ENCODE measurements at regions not wholly inside any gene's neighbourhood (a gene's known extent, or its start where the extent isn't known, plus 50 kb on each side); places are given as distances from the start of the nearest gene placed in this dataset.

DNA sequence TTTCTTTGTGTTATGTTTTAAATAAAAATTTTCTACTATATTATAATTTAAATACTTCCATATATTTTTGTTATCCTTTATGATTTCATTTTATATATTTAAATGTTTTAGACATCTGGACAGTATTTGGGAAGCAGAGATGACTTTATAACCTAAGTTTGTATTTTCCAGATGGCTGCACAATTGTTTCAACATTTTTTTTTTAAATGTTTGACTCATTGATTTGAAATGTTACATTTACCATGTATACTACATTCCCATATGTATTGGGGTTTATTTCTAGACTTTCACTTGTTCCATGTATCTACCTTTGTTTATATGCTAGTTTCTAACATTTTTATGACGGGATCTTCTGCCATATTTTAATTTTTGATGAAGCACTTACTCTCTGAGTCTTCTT, 766.5 kb downstream of the METTL15 start:
- H3K27me3 ChIP-seq (ENCODE audit: insufficient read depth), result no peaks in the 10 kb centered on the region
- H3K27ac ChIP-seq (ENCODE audit: low read depth in 2 of 2, low read length in 1 of 2), result no peak overlapping the region
- CTCF ChIA-PET, result no interaction called here

GRCh38 chr11:28871090-28871489, 762.9 kb downstream of the METTL15 start:
- H2AFZ ChIP-seq (ENCODE audit: low read depth), result no peak overlapping the region
- H3K79me2 ChIP-seq (ENCODE audit: insufficient read depth), result no peaks in the 10 kb centered on the region
- H3K4me3 ChIP-seq (ENCODE audit: low read depth in 2 of 2, low read length in 1 of 2), result no peak overlapping the region
- POLR2A ChIA-PET, result no interaction called here
- 60% methylated on average over 1 of the region's 1 CpG for WGBS (ENCODE audit: low lambda C conversion rate)
- H3K9me3 ChIP-seq, result no peaks in the 10 kb centered on the region
- H3K4me1 ChIP-seq (ENCODE audit: control insufficient read depth in 1 of 2, insufficient read depth in 2 of 2, low read depth in 1 of 2, low read length in 1 of 2), result peaks cover 0 to 7% of the 10 kb centered on the region in 2 experiments; a peak in 1 of 4 replicates
- no peaks in the 10 kb centered on the region for H3F3A ChIP-seq (replicated peaks; ENCODE audit: insufficient read depth)
- no peaks in the 10 kb centered on the region for H3K9me2 ChIP-seq
- H3K36me3 ChIP-seq (replicated peaks in 1 of 2; ENCODE audit: control insufficient read depth in 1 of 2, insufficient read depth in 2 of 2, low read length in 1 of 2), result no peaks in the 10 kb centered on the region
- no peak overlapping the region for H3K27ac ChIP-seq (ENCODE audit: low read depth in 2 of 2, low read length in 1 of 2)
- H3K4me2 ChIP-seq, result no peak overlapping the region
- DNase-seq, result no peak
- CTCF ChIA-PET, result no interaction called here
- H3K27me3 ChIP-seq (ENCODE audit: insufficient read depth), result no peaks in the 10 kb centered on the region
- no peaks in the 10 kb centered on the region for H4K20me1 ChIP-seq (ENCODE audit: insufficient read depth)
- H3K9ac ChIP-seq, result no peak overlapping the region
- TF ChIP-seq MXI1 (IDR thresholded peaks at IDR 0.05; ENCODE audit: low read depth, low read length) (no peak), GATA2 (CRISPR knock-in tag; IDR thresholded peaks at IDR 0.05) (no peak), TCF12 (IDR thresholded peaks at IDR 0.05) (no peak), SIN3A (IDR thresholded peaks at IDR 0.05; ENCODE audit: borderline replicate concordance, low read depth, low read length) (no peak), REST (IDR thresholded peaks at IDR 0.05; ENCODE audit: low read depth, low read length) (no peak), EZH2phosphoT487 (IDR thresholded peaks at IDR 0.05; ENCODE audit: borderline replicate concordance, low read depth) (no peak), TAF1 (IDR thresholded peaks at IDR 0.05; ENCODE audit: borderline replicate concordance, low read depth, low read length) (no peak), NFIC (IDR thresholded peaks at IDR 0.05; ENCODE audit: borderline replicate concordance) (no peak), FOXJ3 (CRISPR knock-in tag; IDR thresholded peaks at IDR 0.05) (no peak), RCOR1 (IDR thresholded peaks at IDR 0.05; ENCODE audit: low read length) (no peak), CHD2 (IDR thresholded peaks at IDR 0.05; ENCODE audit: low read length, partially characterized antibody) (no peak), RFX5 (IDR thresholded peaks at IDR 0.05; ENCODE audit: low read length) (no peak)
- TF ChIP-seq, protein P1, sequence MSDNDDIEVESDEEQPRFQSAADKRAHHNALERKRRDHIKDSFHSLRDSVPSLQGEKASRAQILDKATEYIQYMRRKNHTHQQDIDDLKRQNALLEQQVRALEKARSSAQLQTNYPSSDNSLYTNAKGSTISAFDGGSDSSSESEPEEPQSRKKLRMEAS (IDR thresholded peaks at IDR 0.05; ENCODE audit: low read depth), result no peak

More for the DNA sequence above, 766.5 kb downstream of the METTL15 start:
- Histone ChIP-seq H4K20me1 (ENCODE audit: insufficient read depth) (no peaks in the 10 kb centered on the region), H3K4me1 (ENCODE audit: control insufficient read depth in 1 of 2, insufficient read depth in 2 of 2, low read depth in 1 of 2, low read length in 1 of 2) (peaks cover 0 to 8% of the 10 kb centered on the region in 2 experiments; a peak in 1 of 4 replicates), H3K9me2 (no peaks in the 10 kb centered on the region), H3K4me2 (no peak overlapping the region), H3F3A (replicated peaks; ENCODE audit: insufficient read depth) (no peaks in the 10 kb centered on the region), H3K9me3 (no peaks in the 10 kb centered on the region), H3K4me3 (ENCODE audit: low read depth in 2 of 2, low read length in 1 of 2) (no peak overlapping the region), H3K36me3 (replicated peaks in 1 of 2; ENCODE audit: control insufficient read depth in 1 of 2, insufficient read depth in 2 of 2, low read length in 1 of 2) (no peaks in the 10 kb centered on the region), H3K79me2 (ENCODE audit: insufficient read depth) (no peaks in the 10 kb centered on the region), H2AFZ (ENCODE audit: low read depth) (no peak overlapping the region), H3K9ac (no peak overlapping the region)
- TF ChIP-seq, protein P2, sequence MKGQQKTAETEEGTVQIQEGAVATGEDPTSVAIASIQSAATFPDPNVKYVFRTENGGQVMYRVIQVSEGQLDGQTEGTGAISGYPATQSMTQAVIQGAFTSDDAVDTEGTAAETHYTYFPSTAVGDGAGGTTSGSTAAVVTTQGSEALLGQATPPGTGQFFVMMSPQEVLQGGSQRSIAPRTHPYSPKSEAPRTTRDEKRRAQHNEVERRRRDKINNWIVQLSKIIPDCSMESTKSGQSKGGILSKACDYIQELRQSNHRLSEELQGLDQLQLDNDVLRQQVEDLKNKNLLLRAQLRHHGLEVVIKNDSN (IDR thresholded peaks at IDR 0.05; ENCODE audit: borderline replicate concordance, low read depth), result no peak
- TF ChIP-seq, protein P3, sequence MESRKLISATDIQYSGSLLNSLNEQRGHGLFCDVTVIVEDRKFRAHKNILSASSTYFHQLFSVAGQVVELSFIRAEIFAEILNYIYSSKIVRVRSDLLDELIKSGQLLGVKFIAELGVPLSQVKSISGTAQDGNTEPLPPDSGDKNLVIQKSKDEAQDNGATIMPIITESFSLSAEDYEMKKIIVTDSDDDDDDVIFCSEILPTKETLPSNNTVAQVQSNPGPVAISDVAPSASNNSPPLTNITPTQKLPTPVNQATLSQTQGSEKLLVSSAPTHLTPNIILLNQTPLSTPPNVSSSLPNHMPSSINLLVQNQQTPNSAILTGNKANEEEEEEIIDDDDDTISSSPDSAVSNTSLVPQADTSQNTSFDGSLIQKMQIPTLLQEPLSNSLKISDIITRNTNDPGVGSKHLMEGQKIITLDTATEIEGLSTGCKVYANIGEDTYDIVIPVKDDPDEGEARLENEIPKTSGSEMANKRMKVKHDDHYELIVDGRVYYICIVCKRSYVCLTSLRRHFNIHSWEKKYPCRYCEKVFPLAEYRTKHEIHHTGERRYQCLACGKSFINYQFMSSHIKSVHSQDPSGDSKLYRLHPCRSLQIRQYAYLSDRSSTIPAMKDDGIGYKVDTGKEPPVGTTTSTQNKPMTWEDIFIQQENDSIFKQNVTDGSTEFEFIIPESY (IDR thresholded peaks at IDR 0.05; ENCODE audit: borderline replicate concordance, low read depth), result no peak
- TF ChIP-seq, protein P4, sequence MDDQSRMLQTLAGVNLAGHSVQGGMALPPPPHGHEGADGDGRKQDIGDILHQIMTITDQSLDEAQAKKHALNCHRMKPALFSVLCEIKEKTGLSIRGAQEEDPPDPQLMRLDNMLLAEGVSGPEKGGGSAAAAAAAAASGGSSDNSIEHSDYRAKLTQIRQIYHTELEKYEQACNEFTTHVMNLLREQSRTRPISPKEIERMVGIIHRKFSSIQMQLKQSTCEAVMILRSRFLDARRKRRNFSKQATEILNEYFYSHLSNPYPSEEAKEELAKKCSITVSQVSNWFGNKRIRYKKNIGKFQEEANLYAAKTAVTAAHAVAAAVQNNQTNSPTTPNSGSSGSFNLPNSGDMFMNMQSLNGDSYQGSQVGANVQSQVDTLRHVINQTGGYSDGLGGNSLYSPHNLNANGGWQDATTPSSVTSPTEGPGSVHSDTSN (IDR thresholded peaks at IDR 0.05), result no peak
- no peak for TF ChIP-seq JUND (IDR thresholded peaks at IDR 0.05)
- TF ChIP-seq SMC3 (IDR thresholded peaks at IDR 0.05; ENCODE audit: low read depth, low read length), result no peak
- TF ChIP-seq MEF2A (IDR thresholded peaks at IDR 0.05; ENCODE audit: borderline replicate concordance, low read depth), result no peak
- no peak for TF ChIP-seq TEAD4 (IDR thresholded peaks at IDR 0.05; ENCODE audit: borderline replicate concordance, insufficient read depth)
- 82% methylated on average over 1 of the region's 1 CpG for WGBS (ENCODE audit: low lambda C conversion rate)
- no peak for DNase-seq
- POLR2A ChIA-PET, result no interaction called here
